ENCODE measurements at regions not wholly inside any gene's neighbourhood (a gene's known extent, or its start where the extent isn't known, plus 50 kb on each side); places are given as distances from the start of the nearest gene placed in this dataset.
"Not testable (repeated sequence)": the region's sequence is repeated elsewhere in the genome, so short reads cannot be mapped to it uniquely, and the experiment has no call there.

DNA sequence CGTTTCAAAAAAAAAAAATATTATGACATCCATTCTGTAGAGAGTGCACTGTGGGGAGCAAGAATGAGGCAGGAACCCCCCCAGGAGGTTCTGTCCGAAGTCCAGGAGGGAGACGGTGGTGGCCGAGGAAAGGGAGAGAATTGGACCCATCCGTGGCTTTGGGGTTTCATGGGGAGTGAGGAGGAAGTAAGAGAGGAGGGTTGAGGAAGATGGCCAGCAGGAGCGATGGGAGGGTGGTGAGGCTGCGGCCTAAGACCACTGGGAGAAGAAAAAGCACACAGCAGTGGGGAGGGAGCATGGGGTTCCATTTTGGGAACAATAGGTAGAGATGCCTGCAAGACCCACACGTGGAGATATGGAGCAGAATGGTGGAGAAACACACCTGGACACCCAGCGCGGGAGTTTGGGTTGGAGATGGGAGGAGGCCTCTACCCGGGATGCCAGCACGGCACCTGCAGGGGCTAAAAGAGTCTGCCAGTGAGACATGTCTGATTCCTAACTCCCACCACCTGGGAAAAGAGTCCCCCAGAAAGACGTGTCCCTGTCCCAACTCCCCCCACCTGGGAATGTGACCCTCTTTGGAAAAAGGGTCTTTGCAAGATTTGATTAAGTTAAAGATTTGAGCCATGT is 72.5 kb upstream of the SHANK2 start:
- no peak for DNase-seq (ENCODE audit: low spot score)
- Mint-ChIP-seq H3K9me3 (no peaks in the 10 kb centered on the region), H3K27me3 (ENCODE audit: insufficient read depth) (no peaks in the 10 kb centered on the region), H3K27ac (no peak overlapping the region), H3K4me3 (no peak overlapping the region), H3K4me1 (ENCODE audit: low read depth) (no peaks in the 10 kb centered on the region), H3K36me3 (ENCODE audit: low read depth) (no peaks in the 10 kb centered on the region)
- intact Hi-C loops (cut with micrococcal nuclease) = no loop called here

DNA sequence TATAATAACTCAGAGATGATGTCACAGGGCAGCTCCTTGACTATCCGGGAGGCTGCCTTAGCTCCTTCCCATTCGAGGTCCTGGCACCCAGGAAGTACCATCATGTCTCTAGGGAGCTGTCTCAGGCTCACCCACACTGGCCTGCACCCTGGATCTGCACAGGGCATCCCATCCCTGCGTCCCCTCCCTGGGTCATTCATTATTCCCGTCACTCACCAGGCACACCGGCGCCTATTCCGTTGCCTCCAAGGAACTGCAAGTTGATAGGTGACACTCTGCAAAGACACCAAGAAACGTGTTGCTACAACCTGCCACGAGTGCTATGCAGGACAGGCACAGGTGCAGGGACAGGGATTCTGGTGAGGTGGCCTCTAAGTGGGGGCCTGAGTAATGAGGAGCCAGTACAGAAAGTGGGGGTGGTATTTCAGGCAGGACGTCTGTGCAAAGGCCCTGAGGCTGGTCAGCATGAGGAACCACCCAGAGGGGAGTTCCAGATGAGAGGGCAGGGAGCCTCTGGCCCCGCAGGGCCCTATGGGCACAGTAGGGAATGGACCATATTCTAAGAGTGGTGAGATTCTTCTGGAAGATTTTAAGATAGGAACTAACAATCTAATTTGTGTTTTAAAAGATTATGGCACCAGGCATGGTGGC is 71.6 kb upstream of the SHANK2 start:
- Mint-ChIP-seq H3K9me3 (no peaks in the 10 kb centered on the region), H3K27ac (no peak overlapping the region), H3K4me1 (ENCODE audit: low read depth) (no peaks in the 10 kb centered on the region), H3K36me3 (ENCODE audit: low read depth) (no peaks in the 10 kb centered on the region), H3K27me3 (ENCODE audit: insufficient read depth) (no peaks in the 10 kb centered on the region), H3K4me3 (no peak overlapping the region)
- intact Hi-C loops (cut with micrococcal nuclease) = no loop called here
- no peak for DNase-seq (ENCODE audit: low spot score)

DNA sequence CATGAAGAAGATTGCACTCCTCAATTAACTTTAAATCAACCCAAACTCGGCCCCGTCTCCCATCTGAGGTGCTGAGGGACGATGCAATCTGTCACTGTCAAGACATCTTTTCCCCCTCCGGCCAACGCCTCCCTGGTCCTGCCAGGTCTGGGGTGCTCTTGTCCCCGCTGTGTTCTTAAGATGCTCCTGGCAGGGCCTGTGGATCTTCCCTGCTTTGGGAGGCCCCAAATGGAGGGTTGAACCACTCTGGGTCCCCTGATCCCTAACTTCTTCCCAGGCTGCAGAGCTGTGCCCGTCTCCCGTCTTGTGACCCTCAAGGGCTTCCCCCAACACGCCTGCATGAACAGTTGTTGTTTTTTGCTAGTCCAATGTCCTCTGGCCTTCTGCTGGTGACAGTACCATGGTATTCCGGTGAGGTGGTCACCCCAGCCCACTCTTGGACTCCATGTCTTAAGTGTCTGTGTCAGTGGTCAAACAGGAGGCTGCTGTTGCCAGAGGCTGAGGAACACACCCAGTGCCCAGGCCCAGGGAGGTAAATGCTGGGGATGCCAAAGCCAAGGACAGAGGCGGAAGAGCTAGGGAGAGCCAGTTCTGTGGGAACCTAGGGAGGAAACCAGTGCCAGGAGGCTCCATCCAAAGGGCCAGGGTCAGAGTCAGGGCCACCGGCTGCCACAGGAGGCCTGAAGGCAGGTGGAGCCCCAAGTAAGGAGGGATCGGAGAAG is 70.6 kb upstream of the SHANK2 start:
- no peak overlapping the region for H3K4me3 Mint-ChIP-seq
- DNase-seq (ENCODE audit: low spot score) = no peak
- no peaks in the 10 kb centered on the region for H3K27me3 Mint-ChIP-seq (ENCODE audit: insufficient read depth)
- intact Hi-C loops (cut with micrococcal nuclease) = no loop called here
- H3K9me3 Mint-ChIP-seq = no peaks in the 10 kb centered on the region
- no peak overlapping the region for H3K27ac Mint-ChIP-seq
- no peaks in the 10 kb centered on the region for H3K36me3 Mint-ChIP-seq (ENCODE audit: low read depth)
- no peaks in the 10 kb centered on the region for H3K4me1 Mint-ChIP-seq (ENCODE audit: low read depth)

DNA sequence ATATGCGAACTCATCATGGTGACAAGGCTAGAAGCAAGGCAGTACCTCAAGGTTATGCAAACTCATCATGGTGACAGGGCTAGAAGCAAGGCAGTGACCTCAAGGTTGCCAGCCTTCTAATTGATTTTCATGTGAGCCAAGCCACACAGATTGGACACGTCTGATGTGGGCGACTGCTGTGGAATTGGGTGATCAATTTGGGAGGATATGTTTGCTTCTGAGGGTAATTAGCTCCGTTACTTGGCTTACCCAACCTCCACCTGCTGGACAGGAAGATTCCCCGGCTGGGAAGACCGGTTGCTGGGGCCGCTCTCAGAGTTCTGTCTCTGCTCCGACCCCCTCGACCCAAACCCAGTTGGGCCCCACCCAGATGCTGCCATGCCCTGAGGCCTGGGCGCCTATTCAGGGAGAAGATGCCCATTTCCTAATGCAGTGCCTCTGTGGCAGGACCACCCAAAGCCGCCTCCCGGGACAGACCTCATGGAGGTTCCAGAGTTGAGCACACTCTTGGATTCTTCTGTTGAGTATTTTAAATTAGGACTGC is 69.9 kb upstream of the SHANK2 start:
- DNase-seq (ENCODE audit: low spot score) = no peak
- intact Hi-C loops (cut with micrococcal nuclease) = no loop called here
- H3K4me3 Mint-ChIP-seq = no peak overlapping the region
- H3K4me1 Mint-ChIP-seq (ENCODE audit: low read depth) = no peaks in the 10 kb centered on the region
- H3K9me3 Mint-ChIP-seq = no peaks in the 10 kb centered on the region
- no peaks in the 10 kb centered on the region for H3K27me3 Mint-ChIP-seq (ENCODE audit: insufficient read depth)
- H3K27ac Mint-ChIP-seq = no peak overlapping the region
- H3K36me3 Mint-ChIP-seq (ENCODE audit: low read depth) = no peaks in the 10 kb centered on the region

DNA sequence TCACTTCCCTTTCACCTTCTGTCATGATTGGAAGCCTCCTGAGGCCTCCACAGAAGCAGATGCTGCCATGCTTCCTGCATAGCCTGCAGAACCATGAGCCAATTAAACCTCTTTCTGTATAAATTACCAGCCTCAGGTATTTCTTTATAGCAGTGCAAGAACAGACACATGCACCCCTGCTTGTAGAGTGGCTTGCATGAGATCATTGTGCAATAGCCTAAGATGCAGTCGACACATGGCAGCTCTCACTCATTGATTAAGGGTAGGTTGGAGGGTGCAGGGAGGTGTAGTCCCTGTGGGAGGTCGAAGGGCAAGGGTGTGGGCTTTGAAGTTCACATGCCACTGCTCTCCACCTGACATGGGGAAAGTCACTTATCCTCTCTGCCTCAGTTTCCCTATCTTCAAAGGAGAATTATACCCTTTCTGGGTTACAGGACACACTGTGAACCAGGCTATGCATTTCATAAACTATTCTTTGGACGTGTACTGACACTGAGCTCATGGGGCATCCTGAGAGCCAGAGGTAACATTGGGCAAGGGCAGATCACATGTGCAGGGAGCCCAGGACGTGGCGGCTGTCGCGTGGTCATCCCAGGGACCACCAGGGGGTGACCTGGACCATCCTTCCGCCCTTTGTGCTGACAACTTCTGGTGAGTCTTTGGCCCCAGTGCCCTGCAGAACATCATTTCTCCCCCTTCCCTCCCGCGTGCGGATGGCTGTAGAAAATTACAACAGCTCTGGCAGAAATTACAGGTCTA is 69.2 kb upstream of the SHANK2 start:
- H3K4me1 Mint-ChIP-seq (ENCODE audit: low read depth) = no peaks in the 10 kb centered on the region
- H3K4me3 Mint-ChIP-seq = no peak overlapping the region
- intact Hi-C loops (cut with micrococcal nuclease) = no loop called here
- H3K36me3 Mint-ChIP-seq (ENCODE audit: low read depth) = no peaks in the 10 kb centered on the region
- H3K27ac Mint-ChIP-seq = no peak overlapping the region
- H3K27me3 Mint-ChIP-seq (ENCODE audit: insufficient read depth) = no peaks in the 10 kb centered on the region
- H3K9me3 Mint-ChIP-seq = no peaks in the 10 kb centered on the region
- no peak for DNase-seq (ENCODE audit: low spot score)

DNA sequence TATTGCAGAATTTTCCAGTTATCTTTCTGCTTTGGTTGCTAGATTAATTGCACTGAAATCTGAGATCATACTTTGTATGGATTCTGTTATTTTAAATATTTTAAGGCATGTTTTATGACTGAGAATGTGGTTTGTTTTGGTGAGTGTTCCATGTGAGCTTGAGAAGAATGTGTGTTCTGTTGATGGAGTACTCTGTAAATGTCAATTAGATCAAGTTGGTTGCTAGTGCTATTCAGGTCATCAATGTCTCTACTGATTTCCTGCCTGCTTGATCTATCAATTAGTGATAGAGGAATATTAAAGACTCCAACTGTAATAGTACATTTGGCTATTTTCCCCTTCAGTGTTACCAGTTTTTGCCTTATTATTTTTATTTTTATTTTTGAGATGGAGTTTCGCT is 64.3 kb upstream of the SHANK2 start:
- Mint-ChIP-seq H3K4me1 (ENCODE audit: low read depth) (no peaks in the 10 kb centered on the region), H3K4me3 (no peak overlapping the region), H3K36me3 (ENCODE audit: low read depth) (no peaks in the 10 kb centered on the region), H3K9me3 (no peaks in the 10 kb centered on the region), H3K27ac (no peak overlapping the region), H3K27me3 (ENCODE audit: insufficient read depth) (no peaks in the 10 kb centered on the region)
- intact Hi-C loops (cut with micrococcal nuclease) = no loop called here
- no peak for DNase-seq (ENCODE audit: low spot score)

DNA sequence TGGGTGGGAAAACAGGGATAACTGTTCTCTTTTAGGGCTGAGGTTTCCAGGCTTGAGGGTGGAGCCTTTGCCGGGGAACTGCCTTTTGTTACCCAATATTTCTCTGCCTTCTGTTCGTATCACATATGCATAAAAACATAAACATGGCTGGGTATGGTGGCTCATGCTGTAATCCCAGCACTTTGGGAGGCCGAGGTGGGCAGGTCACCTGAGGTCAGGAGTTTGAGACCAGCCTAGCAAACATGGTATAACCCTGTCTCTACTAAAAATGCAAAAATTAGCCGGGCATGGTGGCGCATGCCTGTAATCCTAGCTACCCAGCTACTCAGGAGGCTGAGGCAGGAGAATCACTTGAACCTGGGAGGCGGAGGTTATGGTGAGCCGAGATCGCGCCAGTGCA is 60.2 kb upstream of the SHANK2 start:
- H3K4me3 Mint-ChIP-seq; DNase-seq (ENCODE audit: low spot score); H3K36me3 Mint-ChIP-seq (ENCODE audit: low read depth); H3K27ac Mint-ChIP-seq; H3K27me3 Mint-ChIP-seq (ENCODE audit: insufficient read depth); intact Hi-C loops (cut with micrococcal nuclease); H3K4me1 Mint-ChIP-seq (ENCODE audit: low read depth); H3K9me3 Mint-ChIP-seq: not testable (repeated sequence)

DNA sequence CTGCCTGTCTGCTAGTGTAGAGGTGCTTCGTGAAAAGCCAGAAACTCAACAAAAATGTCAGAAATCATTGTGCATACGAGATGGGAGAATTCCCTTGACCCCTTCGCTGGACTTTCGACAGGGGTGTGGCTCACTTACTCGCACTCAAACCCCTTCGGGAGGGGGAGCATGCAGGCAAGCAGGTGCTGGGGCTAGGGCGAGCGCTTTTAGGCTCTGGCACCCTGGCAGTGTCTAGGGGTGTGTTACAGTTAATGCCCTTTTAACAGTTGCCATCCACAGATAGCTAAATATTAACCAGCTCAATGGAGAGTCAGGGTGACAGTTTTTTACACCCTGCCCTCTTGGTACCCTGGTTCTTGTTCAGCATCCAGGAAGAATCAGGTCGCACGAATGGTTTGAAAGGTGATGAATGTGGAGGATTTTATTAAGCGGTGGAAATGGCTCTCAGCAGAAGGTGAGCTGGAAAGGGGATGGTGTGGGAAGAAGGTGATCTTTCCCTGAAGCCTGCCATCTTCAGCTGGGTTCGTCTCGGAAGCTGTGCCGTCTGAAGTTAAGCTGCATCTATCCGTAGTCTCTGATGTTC is 59.6 kb upstream of the SHANK2 start:
- no peaks in the 10 kb centered on the region for H3K36me3 Mint-ChIP-seq (ENCODE audit: low read depth)
- no peaks in the 10 kb centered on the region for H3K27me3 Mint-ChIP-seq (ENCODE audit: insufficient read depth)
- no peak overlapping the region for H3K27ac Mint-ChIP-seq
- no peak for DNase-seq (ENCODE audit: low spot score)
- H3K4me1 Mint-ChIP-seq (ENCODE audit: low read depth) = no peaks in the 10 kb centered on the region
- H3K4me3 Mint-ChIP-seq = no peak overlapping the region
- intact Hi-C loops (cut with micrococcal nuclease) = no loop called here
- H3K9me3 Mint-ChIP-seq = no peaks in the 10 kb centered on the region

DNA sequence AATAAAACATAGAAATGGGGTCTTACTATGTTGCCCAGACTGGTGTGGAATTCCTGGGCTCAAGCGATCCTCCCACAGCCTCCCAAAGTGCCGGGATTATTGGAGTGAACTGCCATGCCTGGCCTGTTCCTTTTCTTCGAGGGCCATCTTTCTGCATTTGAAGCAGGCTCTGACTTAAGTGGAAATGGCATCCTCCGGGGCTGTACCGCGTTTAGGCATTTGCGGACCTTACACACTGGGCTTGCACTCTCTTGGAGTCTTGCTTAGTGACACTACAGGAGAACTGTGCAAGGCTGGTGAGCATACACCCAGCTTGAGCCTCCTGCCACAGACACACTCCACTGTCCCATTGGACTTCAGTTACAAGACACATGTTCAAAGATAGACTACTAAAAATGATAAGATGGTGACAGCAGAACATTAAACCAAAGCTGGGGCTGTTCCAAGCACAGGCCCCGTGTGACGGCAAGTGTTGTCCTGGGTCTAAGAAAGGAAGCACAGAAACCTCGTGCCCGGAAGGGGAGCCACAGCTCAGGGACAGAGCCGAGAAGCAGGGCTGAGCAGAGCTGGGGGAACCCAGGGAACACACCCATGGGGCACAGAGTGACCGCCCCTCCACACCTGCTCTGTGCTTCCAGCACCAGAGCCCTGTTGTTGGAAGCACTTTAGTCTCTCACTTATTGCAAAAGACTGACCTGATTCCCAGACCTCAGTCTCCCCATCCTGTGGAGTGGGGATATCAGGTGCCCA is 59.0 kb upstream of the SHANK2 start:
- Mint-ChIP-seq H3K4me1 (ENCODE audit: low read depth) (no peaks in the 10 kb centered on the region), H3K9me3 (no peaks in the 10 kb centered on the region), H3K36me3 (ENCODE audit: low read depth) (no peaks in the 10 kb centered on the region), H3K27me3 (ENCODE audit: insufficient read depth) (no peaks in the 10 kb centered on the region), H3K4me3 (no peak overlapping the region), H3K27ac (no peak overlapping the region)
- intact Hi-C loops (cut with micrococcal nuclease) = no loop called here
- no peak for DNase-seq (ENCODE audit: low spot score)

DNA sequence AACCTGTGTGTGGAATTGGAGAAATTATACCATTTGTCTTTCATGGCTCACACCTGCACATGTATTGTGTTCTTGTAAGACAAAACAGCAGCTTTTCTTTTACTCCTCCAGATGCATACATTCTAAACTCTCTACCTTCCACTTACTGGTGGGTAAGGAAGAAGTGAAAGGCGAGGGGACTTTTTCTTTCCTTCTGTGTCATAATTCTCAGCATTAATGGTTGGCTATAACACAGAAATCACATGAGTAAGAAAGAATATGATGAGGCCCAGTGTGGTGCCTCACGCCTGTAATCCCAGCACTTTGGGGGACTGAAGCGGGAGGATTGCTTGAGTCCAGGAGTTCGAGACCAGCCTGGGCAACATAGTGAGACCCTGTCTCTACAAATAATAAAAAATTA is 57.8 kb upstream of the SHANK2 start:
- no peaks in the 10 kb centered on the region for H3K36me3 Mint-ChIP-seq (ENCODE audit: low read depth)
- no peaks in the 10 kb centered on the region for H3K27me3 Mint-ChIP-seq (ENCODE audit: insufficient read depth)
- no peak overlapping the region for H3K27ac Mint-ChIP-seq
- no peak overlapping the region for H3K4me3 Mint-ChIP-seq
- no peaks in the 10 kb centered on the region for H3K9me3 Mint-ChIP-seq
- DNase-seq (ENCODE audit: low spot score) = no peak
- intact Hi-C loops (cut with micrococcal nuclease) = no loop called here
- no peaks in the 10 kb centered on the region for H3K4me1 Mint-ChIP-seq (ENCODE audit: low read depth)

DNA sequence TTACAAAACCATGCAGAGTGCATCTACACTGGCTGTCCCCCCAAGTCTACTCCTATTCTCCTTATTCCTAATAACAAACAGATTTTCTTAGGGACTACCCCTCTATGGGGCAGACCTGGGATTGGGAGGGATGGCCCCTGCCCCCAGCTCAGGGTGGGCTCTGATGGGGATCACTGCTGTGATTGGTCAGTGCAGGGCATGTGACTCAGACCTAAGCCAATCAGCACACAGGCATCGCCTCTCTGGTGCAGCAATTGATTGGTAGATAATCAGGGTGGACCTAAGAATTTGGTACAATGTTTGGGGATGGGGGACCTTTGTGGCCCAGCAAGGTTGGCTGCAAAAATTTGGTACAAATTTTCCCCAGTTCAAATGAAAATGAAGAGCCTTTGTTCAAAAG is 57.2 kb upstream of the SHANK2 start:
- Mint-ChIP-seq H3K9me3 (no peaks in the 10 kb centered on the region), H3K36me3 (ENCODE audit: low read depth) (no peaks in the 10 kb centered on the region), H3K4me3 (no peak overlapping the region), H3K27ac (no peak overlapping the region), H3K27me3 (ENCODE audit: insufficient read depth) (no peaks in the 10 kb centered on the region), H3K4me1 (ENCODE audit: low read depth) (no peaks in the 10 kb centered on the region)
- intact Hi-C loops (cut with micrococcal nuclease) = no loop called here
- no peak for DNase-seq (ENCODE audit: low spot score)

DNA sequence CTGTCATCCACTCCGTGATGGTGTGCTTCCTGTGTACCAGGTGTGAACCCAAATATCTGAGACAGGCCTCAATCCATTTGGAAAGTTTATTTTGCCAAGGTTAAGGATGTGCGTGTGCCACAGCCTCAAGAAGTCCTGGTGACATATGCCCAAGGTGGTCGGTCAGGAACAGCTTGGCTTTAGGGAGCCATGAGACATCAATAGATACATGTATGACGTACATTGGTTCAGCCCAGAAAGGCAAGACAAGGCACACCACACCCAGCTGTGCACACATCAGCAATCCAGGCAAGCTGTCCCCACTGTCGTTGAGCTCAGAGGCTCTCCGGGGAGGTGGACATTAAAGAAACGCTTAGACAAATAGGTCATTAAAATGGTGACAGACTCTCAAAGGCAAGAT is 56.8 kb upstream of the SHANK2 start:
- Mint-ChIP-seq H3K4me3 (no peak overlapping the region), H3K9me3 (no peaks in the 10 kb centered on the region), H3K27ac (no peak overlapping the region), H3K36me3 (ENCODE audit: low read depth) (no peaks in the 10 kb centered on the region), H3K4me1 (ENCODE audit: low read depth) (no peaks in the 10 kb centered on the region), H3K27me3 (ENCODE audit: insufficient read depth) (no peaks in the 10 kb centered on the region)
- DNase-seq (ENCODE audit: low spot score) = no peak
- intact Hi-C loops (cut with micrococcal nuclease) = no loop called here

All from activated T-helper 1 cell treated with anti-CD3 and anti-CD28 coated beads, Interleukin-12 subunit alpha, Interleukin-12 subunit beta, Interleukin-2, Interleukin-4 antibody, amounts not matched to agents 30 ng/mL and 10 ng/mL and 1 ng/mL, durations not matched to agents 14 hours and 24 hours and 36 hours (primary cell).